GM12878 (cell line): ENCODE measurements at regions not wholly inside any gene's neighbourhood (a gene's known extent, or its start where the extent isn't known, plus 50 kb on each side); places are given as distances from the start of the nearest gene placed in this dataset.

Experiments used
- ATAC-seq: fragments of 200-7000 bp; cut with Tn5 transposase; 3 replicates; pipeline ENCODE4 v1.9.1; 2020; ENCODE audit warnings: mild to moderate bottlenecking, moderate library complexity
- BruUV-seq: library from RNA; stranded (reverse); fragments of 400-500 nt; replicated peaks from 2 replicates; lab custom pipeline; 2021; lab: Mats Ljungman, UMichigan
- CTCF ChIA-PET: fragments of 300-600 bp; sonication (Branson Sonifier 250); formaldehyde crosslinking; extraction: SDS; loops from one replicate; lab custom pipeline; 2021; ENCODE audit warnings: inconsistent platforms; lab: Yijun Ruan, JAX
- POLR2A ChIA-PET: fragments of 350-600 bp; formaldehyde crosslinking; extraction: SDS; loops from one replicate; lab custom pipeline; 2021; ENCODE audit warnings: inconsistent platforms; lab: Charles Lee
- RAD21 ChIA-PET: fragments of 300-600 bp; sonication (Branson Sonifier 250); formaldehyde crosslinking; loops from one replicate; lab custom pipeline; 2023; ENCODE audit warnings: antibody characterized with exemption; ENCODE audit not compliant: unreplicated experiment; lab: Charles Lee
- SMC1A ChIA-PET: fragments of 300-600 bp; sonication (Branson Sonifier 250); formaldehyde crosslinking; loops from one replicate; lab custom pipeline; 2023; ENCODE audit not compliant: unreplicated experiment, uncharacterized antibody; lab: Charles Lee
- DNase-seq: peaks from one replicate; pipeline ENCODE4 v3.0.0-alpha.2; 2011; ENCODE audit warnings: low read depth, low spot score
- FAIRE-seq: peaks from 3 replicates; lab custom pipeline; 2011; peaks lifted over from hg19 to GRCh38; lab: Jason Lieb, UNC
- H2AFZ ChIP-seq: 2 replicates; pipeline ENCODE4 v1.6.0; 2011; ENCODE audit warnings: low read depth, low read length, control low read depth; ENCODE audit not compliant: control insufficient read depth
- H3K27ac ChIP-seq: 2 replicates; pipeline ENCODE4 v1.5.1; 2011; ENCODE audit warnings: control low read depth; ENCODE audit not compliant: control insufficient read depth, insufficient read depth
- H3K27me3 ChIP-seq, 2 experiments: replicated peaks in 1 of 2; 2 replicates each; pipeline versions ENCODE4 v1.6.0 to v1.6.1; 2011; ENCODE audit warnings: low read length in 1 of 2; ENCODE audit not compliant: control insufficient read depth in 2 of 2, insufficient read depth in 2 of 2
- H3K36me3 ChIP-seq, 2 experiments: 2 replicates each; pipeline ENCODE4 v1.5.1; 2011; ENCODE audit warnings: low read length in 1 of 2; ENCODE audit not compliant: control insufficient read depth in 2 of 2, insufficient read depth in 2 of 2
- H3K4me1 ChIP-seq: 2 replicates; pipeline ENCODE4 v1.6.1; 2011; ENCODE audit warnings: mild to moderate bottlenecking, low read length, moderate library complexity, mixed read lengths; ENCODE audit not compliant: control insufficient read depth, insufficient read depth
- H3K4me2 ChIP-seq: 2 replicates; pipeline ENCODE4 v1.6.0; 2011; ENCODE audit warnings: control low read depth; ENCODE audit not compliant: control insufficient read depth, insufficient read depth
- H3K4me3 ChIP-seq: fragments of 200-600 bp; sonication (generic); 2 replicates; pipeline ENCODE4 v1.5.1; 2016
- H3K79me2 ChIP-seq: 2 replicates; pipeline ENCODE4 v1.6.0; 2011; ENCODE audit warnings: low read length; ENCODE audit not compliant: control insufficient read depth, insufficient read depth
- H3K9ac ChIP-seq: 2 replicates; pipeline ENCODE4 v1.8.0; 2011; ENCODE audit warnings: low read length, control low read depth, mixed read lengths; ENCODE audit not compliant: control insufficient read depth, insufficient read depth
- H3K9me3 ChIP-seq: replicated peaks from 3 replicates; pipeline ENCODE4 v1.5.1; 2011; ENCODE audit warnings: mild to moderate bottlenecking, low read length; ENCODE audit not compliant: control insufficient read depth, insufficient read depth
- H4K20me1 ChIP-seq: 2 replicates; pipeline ENCODE4 v1.6.0; 2011; ENCODE audit not compliant: control insufficient read depth, insufficient read depth
- NBN ChIP-seq: fragments of 450-650 bp; IDR thresholded peaks from 2 replicates; pipeline ENCODE4 v1.6.1; 2016
- NR2F1 ChIP-seq: fragments of 450-650 bp; conservative IDR thresholded peaks from 2 replicates; pipeline ENCODE4 v1.6.1; 2017; ENCODE audit warnings: mild to moderate bottlenecking
- SUPT20H ChIP-seq: IDR thresholded peaks from 2 replicates; pipeline ENCODE4 v1.6.1; 2011; ENCODE audit warnings: low read depth, mild to moderate bottlenecking, low read length, moderate library complexity, borderline replicate concordance; ENCODE audit not compliant: control insufficient read depth
- ZBTB11 ChIP-seq: fragments of 450-650 bp; formaldehyde crosslinking; IDR thresholded peaks from 2 replicates; pipeline ENCODE4 v1.5.0; 2022; ENCODE audit warnings: mild to moderate bottlenecking, missing genetic modification characterization
- ZNF622 ChIP-seq: fragments of 450-650 bp; IDR thresholded peaks from 2 replicates; pipeline ENCODE4 v1.6.1; 2017; ENCODE audit warnings: mild to moderate bottlenecking, inconsistent platforms
- WGBS: methylation state at CpG from one replicate; pipeline ENCODE4 v1.1.6; 2016; ENCODE audit warnings: low lambda C conversion rate; ENCODE audit not compliant: insufficient replicate concordance, insufficient coverage; ENCODE audit errors: missing lambda C conversion rate; 5-methylcytosine and 5-hydroxymethylcytosine counted together
- in situ Hi-C: fragments of 300-500 bp; cut with MboI; formaldehyde crosslinking; loops from 9 replicates; pipeline ENCODE4 v1.14.3; 2018; ENCODE audit warnings: mixed read lengths
- intact Hi-C: fragments of 100-400 bp; cut with micrococcal nuclease; formaldehyde crosslinking; loops from one replicate; pipeline ENCODE4 v1.14.2; 2022; ENCODE audit not compliant: unreplicated experiment

GRCh38 chr6:40689185-40689584 is 102.0 kb upstream of the LRFN2 start:
- Histone ChIP-seq H3K27ac (no peak overlapping the region), H3K9ac (no peak overlapping the region), H2AFZ (no peak overlapping the region), H3K36me3 (no peaks in the 10 kb centered on the region), H3K27me3 (no peaks in the 10 kb centered on the region; a peak in 1 of 4 replicates), H3K79me2 (no peaks in the 10 kb centered on the region), H4K20me1 (no peaks in the 10 kb centered on the region), H3K4me3 (no peak overlapping the region), H3K9me3 (no peaks in the 10 kb centered on the region; the same call in 2 of the 3 replicates), H3K4me2 (no peak overlapping the region), H3K4me1 (no peaks in the 10 kb centered on the region)
- POLR2A ChIA-PET, result no interaction called here
- ATAC-seq, result no peak
- in situ Hi-C loops, result no loop called here
- no peak for DNase-seq
- intact Hi-C loops, result no loop called here
- no TSS peak for BruUV-seq
- WGBS, result 20% methylated on average over 4 of the region's 4 CpGs
- no peak for TF ChIP-seq NR2F1
- TF ChIP-seq ZNF622, result no peak
- no peak for TF ChIP-seq ZBTB11
- no peak for TF ChIP-seq NBN
- SMC1A ChIA-PET, result no interaction called here
- CTCF ChIA-PET, result no interaction called here
- no peak for FAIRE-seq
- RAD21 ChIA-PET, result no interaction called here

- Histone ChIP-seq H3K79me2 (no peaks in the 10 kb centered on the region), H3K36me3 (no peaks in the 10 kb centered on the region), H2AFZ (no peak overlapping the region), H3K4me2 (no peak overlapping the region), H3K4me1 (no peaks in the 10 kb centered on the region), H3K9me3 (no peaks in the 10 kb centered on the region; the same call in 2 of the 3 replicates), H3K27me3 (no peaks in the 10 kb centered on the region; a peak in 1 of 4 replicates), H3K27ac (no peak overlapping the region), H4K20me1 (no peaks in the 10 kb centered on the region), H3K4me3 (no peak overlapping the region), H3K9ac (no peak overlapping the region)
- no peak for FAIRE-seq
- no TSS peak for BruUV-seq
- in situ Hi-C loops, result no loop called here
- ChIA-PET RAD21 (no interaction called here), SMC1A (no interaction called here), POLR2A (no interaction called here), CTCF (no interaction called here)
- no peak for ATAC-seq
- 17% methylated on average over 7 of the region's 7 CpGs for WGBS
- intact Hi-C loops, result no loop called here
- no peak for TF ChIP-seq SUPT20H
- DNase-seq, result no peak
Measured at GRCh38 chr6:40688214-40688761, 101.1 kb upstream of the LRFN2 start.
